NCI-H345 treated with DMSO at 0.1 percent for 48 hours (cell line): ENCODE measurements at regions not wholly inside any gene's neighbourhood (a gene's known extent, or its start where the extent isn't known, plus 50 kb on each side); places are given as distances from the start of the nearest gene placed in this dataset.
"Not testable (repeated sequence)": the region's sequence is repeated elsewhere in the genome, so short reads cannot be mapped to it uniquely, and the experiment has no call there.

Source experiments
- DNase-seq: peaks from one replicate; lab custom pipeline; 2025; ENCODE audit not compliant: unreplicated experiment; lab: John Stamatoyannopoulos, UW

DNA sequence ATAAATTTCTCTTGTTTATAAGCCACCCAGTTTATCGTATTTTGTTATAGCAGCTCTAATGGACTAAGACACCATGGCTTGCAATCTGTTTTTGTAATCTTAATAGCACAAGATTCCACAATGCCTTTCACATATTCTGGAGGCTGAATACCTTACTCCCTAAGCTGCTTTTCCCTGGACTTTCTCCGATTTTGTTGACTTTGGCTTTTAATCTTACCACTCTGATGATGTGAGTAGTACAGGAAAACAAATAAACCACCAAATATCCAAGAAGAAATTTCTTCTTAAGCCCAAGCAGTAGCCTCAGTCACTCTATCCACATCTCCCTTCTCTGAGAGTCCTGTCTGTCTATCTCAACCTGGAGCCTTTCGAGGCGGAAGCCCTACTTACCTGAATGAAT is 838.6 kb downstream of the LTN1 start:
- DNase-seq, result no peak

DNA sequence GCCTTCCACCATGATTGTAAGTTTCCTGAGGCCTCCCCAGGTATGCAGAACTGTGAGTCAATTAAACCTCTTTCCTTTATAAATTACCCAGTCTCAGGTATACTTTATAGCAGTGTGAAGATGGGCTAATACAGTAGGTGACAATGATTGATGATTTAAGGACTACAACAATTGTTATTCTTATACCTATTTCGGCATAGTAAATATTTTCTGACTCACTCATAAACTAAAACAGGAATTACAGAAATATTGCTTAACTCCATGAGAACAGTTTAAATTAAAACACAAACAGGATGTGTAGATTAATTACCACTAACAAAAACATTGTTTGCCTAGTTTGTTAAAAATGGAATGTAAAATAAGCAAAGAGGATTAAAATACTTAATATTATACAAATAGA is 839.9 kb downstream of the LTN1 start:
- no peak for DNase-seq

DNA sequence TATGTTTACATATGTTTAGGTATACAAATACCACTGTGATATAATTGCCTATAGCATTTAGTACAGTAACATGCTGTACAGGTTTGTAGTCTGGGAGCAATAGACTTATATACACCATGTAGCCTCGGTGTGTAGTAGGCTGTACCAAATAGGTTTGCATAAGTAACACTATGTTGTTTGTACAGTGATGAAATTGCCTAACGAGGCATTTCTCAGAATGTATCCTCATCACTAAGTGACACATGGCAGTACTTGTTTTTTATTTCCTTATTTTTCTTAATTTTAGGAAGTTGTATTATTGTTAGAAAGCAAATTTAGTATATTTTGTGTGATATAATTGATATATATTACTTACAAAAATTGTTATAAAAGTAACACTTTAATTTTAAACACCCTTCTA is 840.9 kb downstream of the LTN1 start:
- no peak for DNase-seq

DNA sequence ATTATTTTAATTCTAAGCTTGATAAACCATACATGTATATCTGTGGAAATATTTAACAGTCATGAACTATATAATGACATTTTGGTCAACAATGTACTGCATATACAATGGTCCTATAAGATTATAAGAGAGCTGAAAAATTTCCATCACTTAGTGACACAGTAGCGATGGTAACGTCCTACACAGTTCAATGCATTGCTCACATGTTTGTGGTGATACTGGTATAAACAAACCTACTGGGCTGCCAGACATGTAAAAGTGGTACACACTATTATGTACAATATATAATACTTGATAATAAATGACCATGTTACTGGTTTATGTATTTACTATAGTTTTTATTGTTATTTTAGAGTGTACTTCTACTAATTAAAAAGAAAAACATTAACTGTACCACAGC is 841.9 kb downstream of the LTN1 start:
- no peak for DNase-seq

DNA sequence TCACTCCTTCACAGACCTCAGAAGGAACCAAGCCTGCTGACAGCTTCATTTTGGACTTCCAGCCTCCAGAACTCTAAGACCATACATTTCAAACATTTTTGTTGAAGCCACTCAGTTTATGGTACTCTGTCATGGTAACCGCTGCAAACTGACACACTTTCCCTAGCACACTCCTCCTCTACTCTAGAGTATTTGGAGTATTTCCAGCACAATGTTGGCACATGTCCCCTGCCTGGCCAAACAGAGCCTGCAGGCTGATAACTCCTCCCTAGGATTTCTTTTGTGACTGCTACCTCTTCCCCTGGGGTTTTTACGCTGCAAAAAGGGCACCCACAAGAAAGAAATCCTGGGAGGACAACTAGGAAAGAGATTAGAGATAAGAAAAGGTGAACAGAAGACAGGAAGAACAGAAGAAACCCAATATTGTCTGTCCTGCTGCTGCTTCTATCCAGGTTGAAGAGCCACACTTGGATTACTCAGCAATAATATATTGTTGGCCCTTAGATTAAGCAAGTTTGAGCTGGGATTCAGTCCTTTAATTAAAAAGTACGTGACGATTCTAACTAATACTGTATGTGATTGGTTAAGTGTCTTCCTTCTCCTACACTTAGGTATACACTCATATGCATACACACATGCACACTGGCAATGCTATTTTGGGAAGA is 844.1 kb downstream of the LTN1 start:
- no peak for DNase-seq

DNA sequence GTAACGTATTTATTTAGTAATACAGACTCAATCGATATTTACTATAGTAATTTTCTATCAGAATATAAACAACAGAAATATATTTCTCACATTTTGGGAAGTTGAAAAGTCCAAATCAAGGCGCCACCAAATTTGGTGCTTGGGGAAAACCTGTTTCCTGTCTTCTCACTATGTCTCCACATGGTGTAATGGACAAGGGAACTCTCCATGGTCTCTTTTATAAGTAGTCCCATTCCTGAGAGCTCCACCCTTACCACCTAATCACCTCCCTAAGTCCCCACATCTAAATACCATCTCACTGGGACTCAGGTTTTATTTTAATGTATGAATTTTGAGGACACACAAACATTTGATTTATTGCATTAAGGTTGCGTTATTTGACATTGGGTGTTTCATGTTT is 848.0 kb downstream of the LTN1 start:
- no peak for DNase-seq

DNA sequence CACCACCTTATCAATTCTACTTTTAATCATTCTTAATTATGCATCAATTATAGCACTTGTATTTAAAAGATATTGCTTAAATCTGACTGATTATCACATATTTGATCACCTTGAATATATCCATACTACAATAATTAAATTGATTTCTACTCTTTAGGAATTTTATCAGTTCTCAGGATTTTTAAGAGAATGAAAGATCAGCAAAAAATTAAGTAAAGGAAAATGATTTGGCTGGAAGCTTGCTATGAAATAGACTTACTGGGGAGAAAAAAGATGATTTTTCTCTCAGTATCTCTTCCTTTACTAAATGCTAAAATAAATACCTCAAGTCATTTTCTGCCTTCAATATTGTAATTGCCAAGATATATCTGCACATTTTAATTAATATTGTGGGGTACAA is 848.6 kb downstream of the LTN1 start:
- DNase-seq, result no peak

DNA sequence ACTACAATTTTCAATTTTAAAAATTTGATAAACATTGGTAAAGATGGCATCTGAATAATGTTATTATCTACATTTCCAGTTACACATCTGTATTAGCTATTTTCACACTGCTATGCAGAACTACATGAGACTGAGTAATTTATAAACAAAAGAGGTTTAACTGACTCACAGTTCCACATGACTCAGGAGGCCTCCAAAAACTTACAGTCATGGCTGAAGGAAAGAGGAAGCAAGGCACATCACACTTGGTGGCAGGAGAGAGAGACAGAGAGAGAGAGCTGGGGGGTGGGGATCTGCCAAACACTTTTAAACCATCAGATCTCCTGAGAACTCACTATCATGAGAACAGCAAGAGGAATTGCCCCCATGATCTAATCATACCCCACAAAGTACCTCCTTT is 850.0 kb downstream of the LTN1 start:
- no peak for DNase-seq

DNA sequence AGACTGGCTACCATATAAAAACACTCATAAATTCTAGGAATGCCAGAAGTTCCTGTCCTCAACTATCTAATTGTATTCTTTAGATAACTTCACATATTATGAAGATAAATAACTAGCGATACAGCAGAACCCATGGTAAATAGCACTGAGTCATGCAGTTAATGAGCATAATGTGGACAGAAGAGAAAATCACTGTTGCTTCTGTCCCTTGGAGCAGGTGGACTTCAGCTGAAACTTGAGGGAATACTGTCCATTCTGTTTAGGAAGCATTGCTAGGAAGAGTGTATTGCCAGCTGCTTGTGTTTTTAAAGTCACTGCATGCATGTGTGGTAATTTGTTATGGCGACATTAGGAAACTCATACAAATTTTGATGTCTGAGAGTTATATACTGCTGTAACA is 854.4 kb downstream of the LTN1 start:
- DNase-seq, result no peak

DNA sequence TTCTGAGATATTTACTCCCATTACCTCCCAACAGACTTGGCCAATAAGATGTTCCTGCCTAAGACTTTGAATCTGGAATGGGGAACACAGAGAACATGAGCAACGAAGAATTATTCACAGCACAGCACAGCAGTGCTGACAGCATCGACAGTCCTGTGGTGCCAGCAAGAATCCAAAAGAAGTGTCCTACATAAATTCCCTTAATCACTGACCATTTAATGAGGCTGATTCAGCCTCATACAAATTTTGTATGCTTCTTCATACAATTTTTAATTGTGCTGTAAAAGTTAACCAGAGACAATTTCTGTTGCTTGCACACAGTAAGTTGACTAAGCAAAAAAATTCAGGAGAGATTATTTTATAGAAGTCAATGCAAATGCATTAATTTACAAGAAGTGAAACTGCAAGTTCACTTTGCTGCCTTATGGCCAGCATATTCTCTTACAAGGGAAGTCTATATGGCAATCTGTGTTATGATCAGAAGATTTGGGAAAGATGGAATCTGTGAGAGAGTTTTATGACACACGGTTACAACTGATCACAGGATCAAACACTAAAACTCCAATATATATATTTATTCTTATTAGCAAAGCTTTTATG is 855.9 kb downstream of the LTN1 start:
- DNase-seq, result no peak

DNA sequence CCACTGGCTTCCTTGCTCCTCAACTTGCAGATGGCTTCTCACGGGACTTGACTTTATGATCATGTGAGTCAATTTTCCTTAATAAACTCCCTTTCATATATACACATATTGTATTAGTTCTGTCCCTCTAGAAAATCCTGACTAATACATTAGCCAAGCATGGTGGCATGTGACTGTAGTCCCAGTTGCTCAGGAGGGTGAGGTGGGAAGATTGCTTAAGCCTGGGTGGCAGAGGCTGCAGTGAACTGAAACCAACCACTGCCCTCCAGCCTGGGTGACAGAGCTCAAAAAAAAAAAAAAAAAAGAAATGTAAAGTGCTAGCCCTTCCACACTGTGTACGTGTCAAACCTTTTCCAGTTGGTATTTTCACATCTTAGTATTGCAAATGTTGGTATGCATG is 857.0 kb downstream of the LTN1 start:
- DNase-seq, result no peak

DNA sequence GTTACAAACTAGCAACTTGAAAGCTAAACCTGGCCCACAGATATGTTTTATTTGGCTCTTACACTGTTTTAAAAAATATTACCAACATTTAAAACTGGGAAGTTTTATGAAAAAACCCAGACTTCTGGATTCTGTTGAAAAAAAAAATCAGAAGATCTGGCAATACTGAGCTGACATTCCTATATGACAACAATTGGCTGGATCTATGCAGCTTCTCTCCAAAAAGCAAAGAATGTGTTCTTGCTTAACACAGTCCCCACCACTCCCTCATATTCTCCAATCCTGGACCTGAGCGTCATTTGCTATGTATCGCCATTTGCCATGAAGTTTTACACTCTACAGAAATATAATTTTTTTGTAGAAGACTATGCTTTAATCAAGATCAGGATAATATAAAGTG is 859.6 kb downstream of the LTN1 start:
- no peak for DNase-seq

DNA sequence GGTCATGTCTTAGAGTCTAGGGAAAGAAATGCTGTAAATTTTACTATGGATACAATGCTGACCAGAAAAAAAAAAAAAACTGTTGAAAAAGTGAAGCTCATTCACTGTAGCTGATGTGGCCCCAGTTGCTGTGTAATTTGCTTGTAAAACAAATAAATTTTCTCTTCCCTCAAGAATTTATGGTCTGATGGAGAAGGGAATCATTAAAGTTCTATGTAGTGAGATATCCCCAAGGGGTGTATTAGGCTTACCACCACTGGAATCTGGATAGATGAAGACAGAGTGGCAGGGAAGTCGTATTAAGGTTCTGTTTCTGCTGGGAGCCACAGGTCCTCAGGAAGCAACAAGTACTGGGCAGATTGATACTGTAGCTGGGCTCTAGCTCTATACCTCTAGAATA is 860.0 kb downstream of the LTN1 start:
- no peak for DNase-seq

DNA sequence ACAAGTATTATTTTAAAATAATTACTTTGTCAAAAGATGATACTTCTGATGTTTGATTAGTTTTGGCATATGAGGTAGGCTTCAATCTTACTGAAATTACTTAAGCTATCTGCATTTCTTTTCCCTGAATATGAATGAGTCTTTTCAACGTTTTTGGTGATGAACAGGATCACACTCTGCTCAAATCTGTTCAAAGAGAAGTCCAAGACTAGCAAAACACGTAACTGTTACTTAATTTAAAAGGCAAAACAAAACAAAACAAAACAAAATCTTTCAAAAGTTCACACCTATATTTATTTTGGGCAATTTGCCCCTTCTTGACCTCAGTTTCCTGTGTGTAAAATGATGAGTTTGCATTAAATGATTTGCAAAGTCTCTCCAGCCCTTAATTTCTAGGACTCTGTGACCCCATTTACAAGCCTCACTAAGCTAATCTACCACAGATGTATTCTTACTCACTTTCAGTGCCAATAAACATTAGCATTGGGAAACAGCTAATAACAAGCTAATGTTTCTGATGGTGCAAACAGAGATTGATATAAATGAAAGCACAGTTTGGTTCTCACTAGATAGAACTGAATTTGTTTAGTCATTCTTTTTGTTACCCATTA is 865.4 kb downstream of the LTN1 start:
- DNase-seq, result no peak

DNA sequence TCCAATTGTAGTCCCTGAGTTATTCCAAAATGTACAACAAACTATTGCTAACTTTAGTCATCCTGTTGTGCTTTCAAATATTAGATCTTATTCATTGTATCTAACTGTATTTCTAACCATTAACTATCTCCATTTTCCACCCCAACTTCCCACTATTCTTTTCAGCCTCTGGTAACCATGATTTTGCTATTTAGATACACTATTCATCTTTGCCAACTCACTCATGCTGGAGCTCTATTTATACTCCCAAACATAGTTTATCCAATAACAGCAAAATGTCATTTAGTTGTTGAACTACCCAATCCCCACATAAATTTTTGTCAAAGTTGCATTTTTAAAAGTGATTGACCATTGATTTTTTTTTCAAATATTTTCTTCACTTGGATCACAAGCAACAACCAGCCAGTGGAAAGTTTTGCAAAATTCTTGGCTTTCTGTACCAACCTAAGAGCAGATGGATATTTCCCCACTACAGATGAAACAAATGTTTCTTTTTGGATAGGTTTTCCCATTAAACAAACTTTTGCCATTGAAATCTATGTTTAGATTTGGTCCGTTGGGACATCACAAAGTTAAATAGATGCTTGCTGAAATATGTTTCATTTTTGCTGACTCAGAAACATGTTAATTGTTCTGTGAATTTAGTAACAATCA is 866.0 kb downstream of the LTN1 start:
- no peak for DNase-seq

DNA sequence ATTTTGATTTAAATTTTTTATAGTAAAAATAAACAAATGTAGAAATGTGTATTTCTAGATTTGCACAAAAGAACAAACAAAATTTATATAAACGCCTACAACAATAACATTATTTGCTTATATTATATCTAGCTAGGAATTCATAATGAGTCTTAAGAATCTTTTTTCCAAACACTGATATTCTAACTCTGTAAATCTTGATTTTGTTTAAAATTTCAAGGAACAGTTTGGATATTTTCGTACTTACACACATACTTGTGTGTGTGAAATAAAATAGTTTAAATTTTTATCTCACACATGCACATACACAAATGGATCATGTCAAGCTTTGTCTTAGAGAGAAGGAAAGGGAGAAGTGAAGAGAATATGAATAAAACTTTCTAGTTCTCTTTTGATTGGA is 868.1 kb downstream of the LTN1 start:
- no peak for DNase-seq

DNA sequence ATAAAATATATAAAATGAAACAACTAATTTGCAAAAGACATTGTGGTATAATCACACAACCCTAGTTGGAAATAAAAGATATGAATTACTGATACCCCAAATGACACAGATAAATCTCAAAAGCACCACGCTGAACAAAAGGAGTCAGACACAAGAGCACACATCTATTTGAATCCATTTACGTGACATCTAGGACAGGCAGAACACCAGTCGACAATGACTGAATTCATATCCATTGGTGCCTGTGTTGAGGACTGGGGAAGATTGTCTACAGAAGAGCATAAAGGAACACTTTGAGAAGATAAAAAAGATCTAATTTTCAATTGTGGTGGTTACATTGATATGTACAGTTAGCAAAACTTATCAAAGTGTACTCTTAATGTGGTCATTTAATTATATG is 874.1 kb downstream of the LTN1 start:
- no peak for DNase-seq

DNA sequence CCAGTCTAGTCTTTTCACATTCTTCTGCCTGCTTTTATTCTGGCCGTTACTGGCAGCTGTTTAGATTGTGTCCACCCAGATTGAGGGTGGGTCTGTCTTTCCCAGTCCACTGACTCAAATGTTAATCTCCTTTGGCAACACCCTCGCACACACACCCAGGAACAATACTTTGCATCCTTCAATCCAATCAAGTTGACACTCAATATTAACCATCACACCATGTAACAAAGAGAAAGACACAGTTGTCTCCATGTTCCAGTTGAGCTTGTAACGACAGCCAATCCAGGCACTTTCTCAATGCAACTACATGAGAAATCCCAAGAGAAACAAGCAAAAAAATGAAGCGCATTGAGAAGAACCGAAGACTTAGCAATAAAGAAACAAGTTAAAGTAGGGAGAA is 877.7 kb downstream of the LTN1 start:
- not testable (repeated sequence) for DNase-seq

DNA sequence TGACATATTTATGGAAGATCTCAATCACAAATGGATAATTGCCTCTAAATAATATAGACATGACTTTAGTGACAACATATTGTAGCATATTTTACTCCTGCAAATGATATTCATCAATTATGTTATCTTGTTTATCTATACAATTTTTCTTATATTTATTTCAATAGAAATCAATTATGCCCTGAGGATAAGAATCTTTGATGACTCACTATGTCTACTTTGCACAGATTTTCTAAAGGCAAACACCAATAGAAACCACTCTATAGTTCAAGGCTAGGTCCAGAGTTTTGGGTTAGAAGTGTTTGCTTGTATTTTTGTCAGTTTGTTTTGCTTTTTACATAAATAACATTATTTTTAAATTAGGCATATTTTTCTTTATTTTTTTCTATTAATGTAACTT is 879.0 kb downstream of the LTN1 start:
- DNase-seq, result no peak

DNA sequence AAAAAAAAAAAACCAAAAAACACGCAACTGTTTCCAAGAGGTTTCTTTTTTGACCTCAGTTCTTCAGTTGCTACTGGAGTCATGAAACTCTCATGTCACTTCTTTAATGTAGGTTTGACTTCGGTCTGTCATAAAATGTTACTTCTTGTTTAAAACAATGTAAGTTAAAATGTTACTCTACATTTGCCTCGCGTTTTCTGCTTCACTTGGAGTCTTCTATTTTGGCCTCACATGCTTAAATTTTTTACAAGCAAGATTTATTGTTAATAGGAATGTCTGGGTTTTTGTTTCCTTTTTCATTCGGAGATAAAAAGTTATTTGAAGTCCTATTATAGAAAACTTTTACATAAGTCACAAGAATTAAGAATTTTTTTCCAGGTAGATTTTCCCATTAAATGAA is 880.2 kb downstream of the LTN1 start:
- DNase-seq, result no peak

DNA sequence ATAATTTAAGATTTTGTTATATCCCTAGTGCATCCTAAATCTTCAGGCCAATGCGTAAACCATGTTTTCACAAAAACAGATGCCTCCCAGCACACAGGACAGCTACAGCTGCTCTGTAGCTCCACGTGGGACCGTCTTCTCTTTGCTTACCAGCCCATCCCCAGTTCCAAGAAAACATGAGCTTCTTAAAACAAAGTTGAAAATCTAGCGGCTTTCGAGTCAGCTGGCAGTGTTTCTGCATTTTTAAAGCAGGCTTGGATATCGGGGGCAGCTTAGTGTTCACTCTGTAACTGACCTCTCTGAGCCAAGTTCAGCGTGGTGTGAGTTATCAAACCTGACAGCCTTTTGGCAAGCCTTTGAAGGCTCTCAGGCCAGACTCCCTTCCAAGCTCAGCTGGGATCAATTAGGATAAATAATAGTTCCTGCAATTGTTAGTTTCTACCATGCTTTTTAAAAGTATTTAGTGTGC is 881.5 kb downstream of the LTN1 start:
- no peak for DNase-seq

DNA sequence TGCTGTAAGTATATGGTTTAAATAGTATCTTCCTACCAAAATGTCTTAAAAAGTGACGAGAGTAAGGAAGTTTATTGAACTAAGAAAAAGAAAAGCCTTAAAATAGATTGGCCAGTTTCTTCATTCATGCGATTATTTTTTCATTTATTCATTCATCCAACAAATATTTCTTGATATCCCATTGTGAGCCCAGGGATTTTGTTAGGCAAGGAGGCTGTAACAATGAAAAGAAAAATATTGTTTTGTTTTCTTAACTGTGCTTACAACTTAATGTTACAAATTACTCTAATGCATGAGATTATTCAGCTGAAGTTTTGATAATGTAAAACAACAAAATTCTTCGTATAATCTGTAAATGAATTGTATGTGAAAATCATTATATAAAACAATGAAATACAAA is 882.0 kb downstream of the LTN1 start:
- no peak for DNase-seq
